Lower lobe of right lung (tissue), 2 donors: ENCODE measurements at regions not wholly inside any gene's neighbourhood (a gene's known extent, or its start where the extent isn't known, plus 50 kb on each side); places are given as distances from the start of the nearest gene placed in this dataset.

Experiments used
- ATAC-seq, 2 donors: fragments of 200-7000 bp; cut with Tn5 transposase; one replicate each; pipeline ENCODE4 v1.9.1; 2020 to 2022; ENCODE audit warnings: mild to moderate bottlenecking in 2 of 2, moderate library complexity in 2 of 2
- DNase-seq: peaks from one replicate; pipeline ENCODE4 v3.0.0-alpha.2; 2020
- H3K27ac ChIP-seq: fragments of 200-600 bp; one replicate; pipeline ENCODE4 v1.8.0; 2022
- H3K27me3 ChIP-seq: fragments of 200-600 bp; one replicate; pipeline ENCODE4 v1.8.0; 2022; ENCODE audit warnings: low read depth
- H3K36me3 ChIP-seq: fragments of 200-600 bp; one replicate; pipeline ENCODE4 v1.8.0; 2022; ENCODE audit warnings: mild to moderate bottlenecking
- H3K4me1 ChIP-seq: fragments of 200-600 bp; one replicate; pipeline ENCODE4 v1.8.0; 2022
- H3K4me3 ChIP-seq: fragments of 200-600 bp; one replicate; pipeline ENCODE4 v1.8.0; 2022; ENCODE audit warnings: mild to moderate bottlenecking
- H3K9me3 ChIP-seq: fragments of 200-600 bp; one replicate; pipeline ENCODE4 v1.8.0; 2022
- intact Hi-C: fragments of 100-400 bp; cut with DNase I; formaldehyde crosslinking; loops from one replicate; pipeline ENCODE4 v1.11.0; 2022
- TF ChIP-seq, protein P1 (sequence below): fragments of 200-600 bp; IDR thresholded peaks from one replicate; pipeline ENCODE4 v1.8.0; 2022; ENCODE audit warnings: antibody characterized with exemption, mild to moderate bottlenecking
- donor health status: DM: no; HTN: yes; CAD: no; lungs with severe emphysema.

DNA sequence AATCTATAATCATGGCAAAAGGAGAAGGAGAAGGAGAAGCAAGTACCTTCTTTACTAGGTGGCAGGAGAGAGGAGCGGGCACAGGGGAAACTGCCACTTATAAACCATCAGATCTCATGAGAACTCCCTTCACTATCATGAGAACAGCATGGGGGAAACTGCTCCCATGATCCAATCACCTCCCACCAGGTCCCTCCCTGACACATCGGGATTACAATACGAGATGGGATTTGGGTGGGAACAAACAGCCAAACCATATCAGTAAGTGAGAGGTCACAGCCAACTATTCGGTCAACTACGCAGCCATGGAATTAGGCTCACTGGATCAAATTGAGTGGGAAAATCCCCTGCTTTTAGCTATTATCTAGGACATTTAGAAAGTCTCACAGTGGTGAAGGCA is 54.2 kb upstream of the STEAP1B start:
- Histone ChIP-seq H3K27ac (no peak overlapping the region), H3K36me3 (no peaks in the 10 kb centered on the region), H3K4me3 (no peak overlapping the region), H3K27me3 (peaks cover 24% of the 10 kb centered on the region), H3K9me3 (no peaks in the 10 kb centered on the region), H3K4me1 (peaks cover 11% of the 10 kb centered on the region)
- ATAC-seq (no peak), DNase-seq (no peak)
- intact Hi-C loops = loop anchor here (10.0 kb wide), 1 partner anchor 511 kb away; no protein-coding TSS in a partner anchor
- TF ChIP-seq, protein P1, sequence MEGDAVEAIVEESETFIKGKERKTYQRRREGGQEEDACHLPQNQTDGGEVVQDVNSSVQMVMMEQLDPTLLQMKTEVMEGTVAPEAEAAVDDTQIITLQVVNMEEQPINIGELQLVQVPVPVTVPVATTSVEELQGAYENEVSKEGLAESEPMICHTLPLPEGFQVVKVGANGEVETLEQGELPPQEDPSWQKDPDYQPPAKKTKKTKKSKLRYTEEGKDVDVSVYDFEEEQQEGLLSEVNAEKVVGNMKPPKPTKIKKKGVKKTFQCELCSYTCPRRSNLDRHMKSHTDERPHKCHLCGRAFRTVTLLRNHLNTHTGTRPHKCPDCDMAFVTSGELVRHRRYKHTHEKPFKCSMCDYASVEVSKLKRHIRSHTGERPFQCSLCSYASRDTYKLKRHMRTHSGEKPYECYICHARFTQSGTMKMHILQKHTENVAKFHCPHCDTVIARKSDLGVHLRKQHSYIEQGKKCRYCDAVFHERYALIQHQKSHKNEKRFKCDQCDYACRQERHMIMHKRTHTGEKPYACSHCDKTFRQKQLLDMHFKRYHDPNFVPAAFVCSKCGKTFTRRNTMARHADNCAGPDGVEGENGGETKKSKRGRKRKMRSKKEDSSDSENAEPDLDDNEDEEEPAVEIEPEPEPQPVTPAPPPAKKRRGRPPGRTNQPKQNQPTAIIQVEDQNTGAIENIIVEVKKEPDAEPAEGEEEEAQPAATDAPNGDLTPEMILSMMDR = no peak

DNA sequence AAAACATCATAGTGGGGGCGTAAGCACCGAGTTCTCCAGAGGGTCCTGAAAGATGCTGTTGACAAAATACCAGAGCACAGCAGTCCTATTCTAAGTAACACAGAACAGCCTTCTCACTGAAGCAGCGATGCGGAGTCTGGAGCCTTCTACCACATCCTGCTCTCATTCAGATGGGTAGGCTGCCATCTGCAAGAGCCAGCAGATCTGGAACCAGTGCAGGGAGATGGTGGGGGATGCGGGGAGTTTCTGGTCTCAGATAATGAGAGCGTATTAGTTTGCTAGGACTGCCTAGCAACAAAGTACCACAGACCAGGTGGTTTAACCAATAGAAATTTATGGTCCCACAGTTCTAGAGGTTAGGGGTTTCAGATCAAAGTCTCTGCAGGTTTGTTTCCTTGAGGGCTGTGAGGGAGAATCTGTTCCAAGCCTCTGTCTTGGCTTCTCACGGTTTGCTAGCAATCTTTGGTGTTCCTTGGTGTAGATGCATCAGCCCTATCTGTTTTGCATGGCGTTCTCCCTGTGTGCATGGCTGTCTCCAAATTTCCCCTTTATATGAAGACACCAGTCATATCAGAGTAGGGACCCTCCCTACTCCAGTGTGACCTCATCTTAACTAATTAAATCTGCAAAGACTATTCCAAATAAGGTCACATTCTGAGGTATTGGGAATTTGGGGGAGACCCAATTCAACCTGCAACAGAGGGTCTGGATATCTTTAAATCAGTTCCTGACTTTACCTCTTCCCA is 52.0 kb upstream of the STEAP1B start:
- H3K27me3 ChIP-seq = peaks cover 26% of the 10 kb centered on the region
- no peak for ATAC-seq

DNA sequence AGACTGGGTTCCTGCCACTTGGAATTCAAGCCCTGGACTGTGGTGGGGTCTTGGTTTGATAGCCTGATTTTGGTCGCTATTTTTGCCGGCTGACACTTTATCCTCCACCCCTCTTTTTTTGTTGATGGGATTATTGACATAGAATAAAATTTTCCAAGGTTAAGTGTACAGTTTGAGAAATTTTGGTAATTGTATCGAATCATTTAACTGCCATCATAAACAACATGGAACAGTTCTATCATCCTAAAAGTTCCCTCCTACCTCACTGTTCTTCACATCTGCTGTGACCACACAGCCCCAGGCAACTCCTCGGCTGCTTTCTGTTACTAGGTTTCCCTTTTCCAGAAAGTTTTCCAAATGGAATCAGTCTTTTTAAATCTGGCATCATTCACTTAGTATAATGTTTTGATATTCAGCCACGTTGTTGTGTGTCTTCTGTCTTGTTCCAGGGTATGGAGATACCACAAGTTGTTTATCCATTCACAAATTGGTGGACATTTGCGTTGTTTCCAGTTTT is 50.6 kb upstream of the STEAP1B start:
- intact Hi-C loops = loop anchor here (10.0 kb wide), 1 partner anchor 514 kb away; no protein-coding TSS in a partner anchor

More for the DNA sequence above, 52.0 kb upstream of the STEAP1B start:
- intact Hi-C loops = loop anchor here (10.0 kb wide), 1 partner anchor 513 kb away; no protein-coding TSS in a partner anchor
- Histone ChIP-seq H3K9me3 (no peaks in the 10 kb centered on the region), H3K27ac (no peak overlapping the region), H3K4me3 (no peak overlapping the region), H3K36me3 (no peaks in the 10 kb centered on the region), H3K4me1 (peaks cover 11% of the 10 kb centered on the region)
- DNase-seq = no peak
- TF ChIP-seq, protein P1 = no peak

DNA sequence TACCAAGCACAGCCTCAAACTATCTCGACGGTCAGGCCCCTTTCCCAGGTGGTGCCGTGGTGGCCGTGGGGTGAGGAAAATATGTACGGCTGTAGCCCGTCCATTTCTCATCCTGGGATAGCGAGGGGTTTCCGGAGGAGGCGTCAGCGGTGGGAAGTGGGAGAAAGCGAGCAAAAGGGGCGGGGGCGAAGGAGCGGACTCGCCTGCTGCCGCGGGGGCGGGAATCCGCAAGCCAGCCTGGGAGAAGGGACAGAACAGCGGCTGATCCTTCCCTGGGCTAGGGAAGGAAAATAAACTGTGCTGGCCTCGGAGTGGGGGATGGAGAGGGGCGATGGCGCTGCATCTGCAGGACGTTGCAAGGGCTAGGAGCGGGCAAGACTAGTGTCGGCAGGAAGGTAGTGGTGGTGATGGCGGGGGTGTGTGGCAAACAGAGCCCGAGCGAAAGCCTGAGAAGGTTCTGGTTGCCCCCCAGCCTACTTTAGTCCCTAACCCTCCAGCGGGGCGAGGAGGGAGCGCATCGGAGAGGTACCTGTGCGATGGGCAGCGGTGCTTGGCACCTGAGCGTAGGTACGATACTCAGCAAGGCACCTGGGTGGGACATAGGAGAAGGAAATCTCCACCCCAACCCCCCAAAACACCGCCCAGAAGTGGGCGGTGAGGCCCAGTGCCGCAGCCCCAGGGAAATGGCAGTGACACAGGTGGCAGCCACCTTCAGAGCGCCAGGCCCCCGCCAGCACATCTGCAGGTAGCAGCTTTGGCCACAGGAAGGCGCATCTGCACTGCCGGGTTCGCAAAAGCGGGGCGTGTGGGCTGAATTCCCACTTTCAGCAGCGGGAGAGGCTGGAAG is 49.9 kb upstream of the STEAP1B start:
- TF ChIP-seq, protein P1 = peak; percentile 29
- ATAC-seq = peak; percentile 54 to 85
- Histone ChIP-seq H3K9me3 (no peaks in the 10 kb centered on the region), H3K27me3 (peaks cover 38% of the 10 kb centered on the region), H3K4me3 (peak overlapping the region; percentile 27), H3K4me1 (peaks cover 11% of the 10 kb centered on the region), H3K36me3 (no peaks in the 10 kb centered on the region), H3K27ac (no peak overlapping the region)
- intact Hi-C loops = loop anchor here (10.0 kb wide), 1 partner anchor 515 kb away; no protein-coding TSS in a partner anchor
- DNase-seq = no peak

More for the DNA sequence above, 50.6 kb upstream of the STEAP1B start:
- ATAC-seq = no peak
- Histone ChIP-seq H3K36me3 (no peaks in the 10 kb centered on the region), H3K4me1 (peaks cover 11% of the 10 kb centered on the region), H3K27ac (no peak overlapping the region), H3K27me3 (peaks cover 31% of the 10 kb centered on the region), H3K4me3 (no peak overlapping the region), H3K9me3 (no peaks in the 10 kb centered on the region)
- TF ChIP-seq, protein P1 = no peak
- DNase-seq = no peak
